GM12874 (cell line): ENCODE measurements at regions not wholly inside any gene's neighbourhood (a gene's known extent, or its start where the extent isn't known, plus 50 kb on each side); places are given as distances from the start of the nearest gene placed in this dataset.

Source experiments
- CTCF ChIP-seq: IDR thresholded peaks from 2 replicates; pipeline ENCODE4 v1.5.1; 2011; ENCODE audit warnings: low read depth, mild to moderate bottlenecking, control low read depth, low read length, moderate library complexity; ENCODE audit not compliant: insufficient read depth

GRCh38 chr15:69530991-69531664 lies 78.5 kb downstream of the RPLP1 start:
- TF ChIP-seq CTCF, result no peak

- TF ChIP-seq CTCF, result no peak
Measured at GRCh38 chr15:69531665-69532027, 79.0 kb downstream of the RPLP1 start.

GRCh38 chr15:69532066-69532465 lies 79.4 kb downstream of the RPLP1 start:
- TF ChIP-seq CTCF, result no peak

GRCh38 chr15:69532856-69533255 lies 80.2 kb downstream of the RPLP1 start:
- no peak for TF ChIP-seq CTCF

- no peak for TF ChIP-seq CTCF
Measured at GRCh38 chr15:69533522-69533921, 80.9 kb downstream of the RPLP1 start.

GRCh38 chr15:69535101-69535638 lies 82.6 kb downstream of the RPLP1 start:
- no peak for TF ChIP-seq CTCF

GRCh38 chr15:69535998-69536397 lies 83.4 kb downstream of the RPLP1 start:
- TF ChIP-seq CTCF, result no peak
